ENCODE measurements at regions not wholly inside any gene's neighbourhood (a gene's known extent, or its start where the extent isn't known, plus 50 kb on each side); places are given as distances from the start of the nearest gene placed in this dataset.

DNA sequence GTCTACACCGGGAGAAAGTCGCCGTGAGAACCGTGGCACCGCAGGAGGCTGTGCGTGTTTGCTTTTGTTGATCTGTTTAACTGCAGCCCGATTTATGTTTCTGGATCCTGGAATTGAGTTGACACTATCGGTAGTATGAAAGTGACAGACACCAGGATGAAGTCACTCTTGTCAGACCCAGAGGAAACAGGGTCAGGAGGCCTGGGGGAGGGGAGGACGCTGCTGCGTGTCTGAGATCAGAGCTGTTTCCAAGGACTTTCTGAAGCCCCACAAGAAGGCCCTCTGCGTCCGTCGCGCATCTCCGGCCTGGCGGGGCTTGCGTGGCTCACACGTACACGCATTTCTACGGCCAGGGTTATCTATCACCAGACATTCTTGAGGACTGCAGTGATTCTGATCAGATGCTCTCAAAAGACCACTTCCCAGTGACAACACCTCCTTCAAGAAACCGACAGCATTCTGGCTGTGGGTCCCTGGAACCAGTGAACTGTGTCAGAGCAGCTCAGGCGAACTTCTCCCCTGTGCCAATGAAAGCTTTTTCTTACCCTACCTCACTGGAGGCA lies 263.4 kb downstream of the ADGRD1 start:
- no peaks in the 10 kb centered on the region for H3F3A ChIP-seq (ENCODE audit: insufficient read depth, low read length, poor library complexity, severe bottlenecking)
- H3K27ac ChIP-seq (ENCODE audit: low read length), result no peak overlapping the region
- no peak overlapping the region for H3K9ac ChIP-seq (ENCODE audit: low read length)
- no peak overlapping the region for H3K4me2 ChIP-seq (ENCODE audit: low read length)
- H3K9me3 ChIP-seq (ENCODE audit: low read length), result no peaks in the 10 kb centered on the region
- H2AFZ ChIP-seq (ENCODE audit: low read depth, low read length), result no peak overlapping the region
- H3K36me3 ChIP-seq (ENCODE audit: insufficient read depth, low read length), result no peaks in the 10 kb centered on the region
- H3K9me2 ChIP-seq (ENCODE audit: insufficient read depth, low read length), result no peaks in the 10 kb centered on the region
- no peaks in the 10 kb centered on the region for H3K79me2 ChIP-seq (replicated peaks; ENCODE audit: insufficient read depth, low read length)
- H3K27me3 ChIP-seq (ENCODE audit: insufficient read depth, low read depth, low read length), result no peaks in the 10 kb centered on the region
- H3K4me3 ChIP-seq (ENCODE audit: low read length), result no peak overlapping the region
- TF ChIP-seq POLR2AphosphoS5 (IDR thresholded peaks at IDR 0.05) (no peak), EP300 (conservative IDR thresholded peaks at IDR 0.05; ENCODE audit: poor library complexity, severe bottlenecking) (no peak)
- TF ChIP-seq, protein P1, sequence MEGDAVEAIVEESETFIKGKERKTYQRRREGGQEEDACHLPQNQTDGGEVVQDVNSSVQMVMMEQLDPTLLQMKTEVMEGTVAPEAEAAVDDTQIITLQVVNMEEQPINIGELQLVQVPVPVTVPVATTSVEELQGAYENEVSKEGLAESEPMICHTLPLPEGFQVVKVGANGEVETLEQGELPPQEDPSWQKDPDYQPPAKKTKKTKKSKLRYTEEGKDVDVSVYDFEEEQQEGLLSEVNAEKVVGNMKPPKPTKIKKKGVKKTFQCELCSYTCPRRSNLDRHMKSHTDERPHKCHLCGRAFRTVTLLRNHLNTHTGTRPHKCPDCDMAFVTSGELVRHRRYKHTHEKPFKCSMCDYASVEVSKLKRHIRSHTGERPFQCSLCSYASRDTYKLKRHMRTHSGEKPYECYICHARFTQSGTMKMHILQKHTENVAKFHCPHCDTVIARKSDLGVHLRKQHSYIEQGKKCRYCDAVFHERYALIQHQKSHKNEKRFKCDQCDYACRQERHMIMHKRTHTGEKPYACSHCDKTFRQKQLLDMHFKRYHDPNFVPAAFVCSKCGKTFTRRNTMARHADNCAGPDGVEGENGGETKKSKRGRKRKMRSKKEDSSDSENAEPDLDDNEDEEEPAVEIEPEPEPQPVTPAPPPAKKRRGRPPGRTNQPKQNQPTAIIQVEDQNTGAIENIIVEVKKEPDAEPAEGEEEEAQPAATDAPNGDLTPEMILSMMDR (IDR thresholded peaks at IDR 0.05; ENCODE audit: poor library complexity, severe bottlenecking), result no peak
- no peaks in the 10 kb centered on the region for H4K20me1 ChIP-seq (ENCODE audit: insufficient read depth)

DNA sequence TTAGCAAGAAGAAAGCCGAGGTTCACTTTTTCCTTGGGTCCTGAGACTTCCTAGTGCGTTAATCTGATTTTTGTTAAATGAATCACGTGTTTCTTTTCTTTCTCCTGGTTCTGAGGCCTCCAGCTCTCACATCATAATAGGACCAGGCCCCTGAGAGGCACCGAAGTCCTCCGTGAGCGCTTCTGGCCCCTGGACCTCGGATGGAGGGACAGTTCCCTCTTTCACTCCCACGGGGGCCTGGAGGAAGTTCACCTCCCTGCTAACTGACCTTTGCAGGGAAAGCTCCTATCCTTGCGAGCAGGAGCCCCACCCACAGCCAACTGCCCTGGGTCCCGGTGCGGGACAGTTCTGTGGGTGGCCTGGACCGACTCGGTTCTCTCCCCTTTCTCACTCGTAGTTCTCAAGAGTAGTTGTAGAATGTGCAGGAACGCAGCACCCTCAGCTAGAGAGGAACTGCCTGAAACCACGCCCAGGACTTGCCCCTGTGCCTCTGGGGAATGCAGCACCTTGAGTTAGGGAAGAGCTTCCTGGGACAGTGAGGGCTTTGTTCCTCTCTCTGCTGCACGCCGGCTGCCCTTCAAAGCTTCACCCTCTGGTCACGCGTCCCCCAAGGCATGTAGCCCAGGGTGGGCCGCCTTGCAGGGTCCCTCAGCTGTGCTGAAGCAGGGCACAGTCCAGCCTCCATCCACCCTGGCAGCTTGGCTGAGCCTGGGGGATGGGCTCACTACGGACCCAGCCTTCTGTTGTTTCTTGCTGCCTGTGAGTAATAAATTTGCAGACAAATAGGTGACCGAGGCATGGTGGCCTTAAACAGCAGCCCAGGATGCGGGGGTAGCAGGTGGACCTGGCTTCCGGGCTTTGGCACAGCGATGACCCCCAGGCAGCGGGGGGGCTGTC lies 264.6 kb downstream of the ADGRD1 start:
- no peak overlapping the region for H3K27ac ChIP-seq (ENCODE audit: low read length)
- H4K20me1 ChIP-seq (ENCODE audit: insufficient read depth), result no peaks in the 10 kb centered on the region
- H3K9ac ChIP-seq (ENCODE audit: low read length), result no peak overlapping the region
- H3K9me2 ChIP-seq (ENCODE audit: insufficient read depth, low read length), result no peaks in the 10 kb centered on the region
- no peaks in the 10 kb centered on the region for H3K36me3 ChIP-seq (ENCODE audit: insufficient read depth, low read length)
- no peak overlapping the region for H3K4me3 ChIP-seq (ENCODE audit: low read length)
- no peak overlapping the region for H2AFZ ChIP-seq (ENCODE audit: low read depth, low read length)
- no peaks in the 10 kb centered on the region for H3K9me3 ChIP-seq (ENCODE audit: low read length)
- H3K4me2 ChIP-seq (ENCODE audit: low read length), result no peak overlapping the region
- no peaks in the 10 kb centered on the region for H3K27me3 ChIP-seq (ENCODE audit: insufficient read depth, low read depth, low read length)
- H3K79me2 ChIP-seq (replicated peaks; ENCODE audit: insufficient read depth, low read length), result no peaks in the 10 kb centered on the region
- TF ChIP-seq EZH2 (IDR thresholded peaks at IDR 0.05; ENCODE audit: borderline replicate concordance, insufficient read depth, low read length, poor library complexity, severe bottlenecking) (no peak), SMC3 (conservative IDR thresholded peaks at IDR 0.05; ENCODE audit: poor library complexity) (no peak), POLR2AphosphoS5 (IDR thresholded peaks at IDR 0.05) (no peak), TAF1 (IDR thresholded peaks at IDR 0.05; ENCODE audit: low read depth) (no peak), EP300 (conservative IDR thresholded peaks at IDR 0.05; ENCODE audit: poor library complexity, severe bottlenecking) (no peak), RAD21 (conservative IDR thresholded peaks at IDR 0.05) (no peak), MXI1 (conservative IDR thresholded peaks at IDR 0.05; ENCODE audit: poor library complexity, severe bottlenecking) (no peak)
- TF ChIP-seq, protein P1 (IDR thresholded peaks at IDR 0.05; ENCODE audit: poor library complexity, severe bottlenecking), result no peak
- TF ChIP-seq, protein P2, sequence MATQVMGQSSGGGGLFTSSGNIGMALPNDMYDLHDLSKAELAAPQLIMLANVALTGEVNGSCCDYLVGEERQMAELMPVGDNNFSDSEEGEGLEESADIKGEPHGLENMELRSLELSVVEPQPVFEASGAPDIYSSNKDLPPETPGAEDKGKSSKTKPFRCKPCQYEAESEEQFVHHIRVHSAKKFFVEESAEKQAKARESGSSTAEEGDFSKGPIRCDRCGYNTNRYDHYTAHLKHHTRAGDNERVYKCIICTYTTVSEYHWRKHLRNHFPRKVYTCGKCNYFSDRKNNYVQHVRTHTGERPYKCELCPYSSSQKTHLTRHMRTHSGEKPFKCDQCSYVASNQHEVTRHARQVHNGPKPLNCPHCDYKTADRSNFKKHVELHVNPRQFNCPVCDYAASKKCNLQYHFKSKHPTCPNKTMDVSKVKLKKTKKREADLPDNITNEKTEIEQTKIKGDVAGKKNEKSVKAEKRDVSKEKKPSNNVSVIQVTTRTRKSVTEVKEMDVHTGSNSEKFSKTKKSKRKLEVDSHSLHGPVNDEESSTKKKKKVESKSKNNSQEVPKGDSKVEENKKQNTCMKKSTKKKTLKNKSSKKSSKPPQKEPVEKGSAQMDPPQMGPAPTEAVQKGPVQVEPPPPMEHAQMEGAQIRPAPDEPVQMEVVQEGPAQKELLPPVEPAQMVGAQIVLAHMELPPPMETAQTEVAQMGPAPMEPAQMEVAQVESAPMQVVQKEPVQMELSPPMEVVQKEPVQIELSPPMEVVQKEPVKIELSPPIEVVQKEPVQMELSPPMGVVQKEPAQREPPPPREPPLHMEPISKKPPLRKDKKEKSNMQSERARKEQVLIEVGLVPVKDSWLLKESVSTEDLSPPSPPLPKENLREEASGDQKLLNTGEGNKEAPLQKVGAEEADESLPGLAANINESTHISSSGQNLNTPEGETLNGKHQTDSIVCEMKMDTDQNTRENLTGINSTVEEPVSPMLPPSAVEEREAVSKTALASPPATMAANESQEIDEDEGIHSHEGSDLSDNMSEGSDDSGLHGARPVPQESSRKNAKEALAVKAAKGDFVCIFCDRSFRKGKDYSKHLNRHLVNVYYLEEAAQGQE (IDR thresholded peaks at IDR 0.05; ENCODE audit: borderline replicate concordance), result no peak
- no peaks in the 10 kb centered on the region for H3F3A ChIP-seq (ENCODE audit: insufficient read depth, low read length, poor library complexity, severe bottlenecking)

All from neural cell (in vitro differentiated cells).